ENCODE measurements at regions not wholly inside any gene's neighbourhood (a gene's known extent, or its start where the extent isn't known, plus 50 kb on each side); places are given as distances from the start of the nearest gene placed in this dataset.

- in situ Hi-C loops (cut with MboI; ENCODE audit: low pct_ligation_motif_present in 1 of 4, low pct_unique_long_range_greater_than_20kb in 1 of 4, low sequenced_read_pairs in 3 of 4) = no loop called here
- intact Hi-C loops (cut with DNase I; ENCODE audit: low total_unique reads) = no loop called here
- no peak for TF ChIP-seq POLR2A (IDR thresholded peaks at IDR 0.05)
- TF ChIP-seq EP300 (IDR thresholded peaks at IDR 0.05; ENCODE audit: low read depth) = no peak
- no peak for TF ChIP-seq CTCF (IDR thresholded peaks at IDR 0.05)
- no peak for TF ChIP-seq POLR2AphosphoS5 (IDR thresholded peaks at IDR 0.05)
Measured at GRCh38 chr21:26758083-26758880, 86.9 kb downstream of the ADAMTS1 start.

GRCh38 chr21:26756491-26757159 lies 88.6 kb downstream of the ADAMTS1 start:
- in situ Hi-C loops (cut with MboI; ENCODE audit: low pct_ligation_motif_present in 1 of 4, low pct_unique_long_range_greater_than_20kb in 1 of 4, low sequenced_read_pairs in 3 of 4) (no loop called here), intact Hi-C loops (cut with DNase I; ENCODE audit: low total_unique reads) (no loop called here)
- no peak for DNase-seq
- Histone ChIP-seq H3K4me3 (no peak overlapping the region), H3K36me3 (no peaks in the 10 kb centered on the region), H3K4me1 (no peaks in the 10 kb centered on the region), H3K27ac (no peak overlapping the region), H3K9me3 (no peaks in the 10 kb centered on the region), H3K27me3 (no peaks in the 10 kb centered on the region)
- 73 to 80% methylated on average over 2 to 3 of the region's 3 CpGs for WGBS, 2 donors (ENCODE audit: low coverage in 1 of 2)
- no peak for TF ChIP-seq CTCF (IDR thresholded peaks at IDR 0.05)
- no peak for TF ChIP-seq POLR2AphosphoS5 (IDR thresholded peaks at IDR 0.05)
- no peak for TF ChIP-seq POLR2A (IDR thresholded peaks at IDR 0.05)
- no peak for TF ChIP-seq EP300 (IDR thresholded peaks at IDR 0.05; ENCODE audit: low read depth)

More at GRCh38 chr21:26758083-26758880, 86.9 kb downstream of the ADAMTS1 start:
- no peaks in the 10 kb centered on the region for H3K27me3 ChIP-seq
- H3K36me3 ChIP-seq = no peaks in the 10 kb centered on the region
- H3K4me3 ChIP-seq = no peak overlapping the region
- 59 to 63% methylated on average over 3 of the region's 3 CpGs for WGBS, 2 donors (ENCODE audit: low coverage in 1 of 2)
- no peaks in the 10 kb centered on the region for H3K9me3 ChIP-seq
- no peak for DNase-seq
- H3K4me1 ChIP-seq = no peaks in the 10 kb centered on the region
- no peak overlapping the region for H3K27ac ChIP-seq

GRCh38 chr21:26754853-26755252 lies 90.4 kb downstream of the ADAMTS1 start:
- in situ Hi-C loops (cut with MboI; ENCODE audit: low pct_ligation_motif_present in 1 of 4, low pct_unique_long_range_greater_than_20kb in 1 of 4, low sequenced_read_pairs in 3 of 4) (no loop called here), intact Hi-C loops (cut with DNase I; ENCODE audit: low total_unique reads) (no loop called here)
- Histone ChIP-seq H3K36me3 (no peaks in the 10 kb centered on the region), H3K4me3 (no peak overlapping the region), H3K9me3 (no peaks in the 10 kb centered on the region), H3K4me1 (no peaks in the 10 kb centered on the region), H3K27me3 (no peaks in the 10 kb centered on the region), H3K27ac (no peak overlapping the region)
- 72 to 80% methylated on average over 1 to 2 of the region's 2 CpGs for WGBS, 2 donors (ENCODE audit: low coverage in 1 of 2)
- TF ChIP-seq POLR2A (IDR thresholded peaks at IDR 0.05) = no peak
- TF ChIP-seq CTCF (IDR thresholded peaks at IDR 0.05) = no peak
- no peak for TF ChIP-seq POLR2AphosphoS5 (IDR thresholded peaks at IDR 0.05)
- no peak for TF ChIP-seq EP300 (IDR thresholded peaks at IDR 0.05; ENCODE audit: low read depth)
- no peak for DNase-seq

- H3K36me3 ChIP-seq = no peaks in the 10 kb centered on the region
- WGBS, 2 donors (ENCODE audit: low coverage in 1 of 2) = 89 to 97% methylated on average over 4 of the region's 4 CpGs
- no peak overlapping the region for H3K4me3 ChIP-seq
- no peaks in the 10 kb centered on the region for H3K4me1 ChIP-seq
- in situ Hi-C loops (cut with MboI; ENCODE audit: low pct_ligation_motif_present in 1 of 4, low pct_unique_long_range_greater_than_20kb in 1 of 4, low sequenced_read_pairs in 3 of 4) = no loop called here
- intact Hi-C loops (cut with DNase I; ENCODE audit: low total_unique reads) = no loop called here
- no peak overlapping the region for H3K27ac ChIP-seq
- DNase-seq = no peak
- no peaks in the 10 kb centered on the region for H3K9me3 ChIP-seq
- TF ChIP-seq POLR2A (IDR thresholded peaks at IDR 0.05) (no peak), POLR2AphosphoS5 (IDR thresholded peaks at IDR 0.05) (no peak), EP300 (IDR thresholded peaks at IDR 0.05; ENCODE audit: low read depth) (no peak), CTCF (IDR thresholded peaks at IDR 0.05) (no peak)
- no peaks in the 10 kb centered on the region for H3K27me3 ChIP-seq
Measured at GRCh38 chr21:26753822-26754221, 91.4 kb downstream of the ADAMTS1 start.

All from transverse colon (tissue), 4 donors.